ENCODE measurements at regions not wholly inside any gene's neighbourhood (a gene's known extent, or its start where the extent isn't known, plus 50 kb on each side); places are given as distances from the start of the nearest gene placed in this dataset.

DNA sequence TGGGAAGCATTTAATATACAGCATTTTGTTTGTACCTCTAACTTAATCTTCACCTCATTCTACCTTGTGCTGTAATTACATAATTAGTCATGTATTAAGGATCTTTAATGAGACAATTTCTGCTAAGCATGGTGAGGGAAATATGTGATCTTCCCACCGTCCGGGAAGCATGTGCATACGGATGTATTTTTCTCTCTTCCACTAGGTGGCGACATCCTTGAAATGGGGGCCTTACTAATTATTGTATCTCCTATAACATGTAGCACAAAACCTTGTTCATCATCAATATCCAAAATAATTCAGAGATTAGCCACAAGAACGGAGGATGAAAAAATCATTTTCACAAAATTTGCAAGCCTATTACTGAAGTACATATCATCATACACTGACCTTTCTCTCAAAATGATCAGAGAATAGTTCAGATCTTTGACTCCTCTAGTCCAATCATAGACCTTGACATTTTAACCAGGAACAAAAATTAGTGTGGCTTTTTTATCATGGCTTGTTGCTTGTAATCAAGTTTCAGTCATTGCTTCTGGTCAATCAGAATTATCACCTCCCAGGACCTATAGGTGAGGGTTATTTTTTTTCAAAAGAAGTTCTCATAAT, 148.9 kb upstream of the GBE1 start:
- TF ChIP-seq CTCF (conservative IDR thresholded peaks at IDR 0.05) (peak; percentile 84), ZFX (IDR thresholded peaks at IDR 0.05) (no peak)
